Lower leg skin (tissue), 3 donors: ENCODE measurements at regions not wholly inside any gene's neighbourhood (a gene's known extent, or its start where the extent isn't known, plus 50 kb on each side); places are given as distances from the start of the nearest gene placed in this dataset.

ENCODE experiments used
- POLR2A ChIP-seq, 2 donors: fragments of 450-650 bp; IDR thresholded peaks; one replicate each; pipeline ENCODE4 v1.6.1; 2016 to 2017; ENCODE audit warnings: antibody characterized with exemption in 2 of 2, mild to moderate bottlenecking in 1 of 2, moderate library complexity in 1 of 2
- TF ChIP-seq, protein P1 (sequence below), 3 donors: fragments of 450-650 bp; IDR thresholded peaks; one replicate each; pipeline ENCODE4 v1.5.1; 2016; ENCODE audit warnings: antibody characterized with exemption in 3 of 3, mild to moderate bottlenecking in 3 of 3, moderate library complexity in 2 of 3

DNA sequence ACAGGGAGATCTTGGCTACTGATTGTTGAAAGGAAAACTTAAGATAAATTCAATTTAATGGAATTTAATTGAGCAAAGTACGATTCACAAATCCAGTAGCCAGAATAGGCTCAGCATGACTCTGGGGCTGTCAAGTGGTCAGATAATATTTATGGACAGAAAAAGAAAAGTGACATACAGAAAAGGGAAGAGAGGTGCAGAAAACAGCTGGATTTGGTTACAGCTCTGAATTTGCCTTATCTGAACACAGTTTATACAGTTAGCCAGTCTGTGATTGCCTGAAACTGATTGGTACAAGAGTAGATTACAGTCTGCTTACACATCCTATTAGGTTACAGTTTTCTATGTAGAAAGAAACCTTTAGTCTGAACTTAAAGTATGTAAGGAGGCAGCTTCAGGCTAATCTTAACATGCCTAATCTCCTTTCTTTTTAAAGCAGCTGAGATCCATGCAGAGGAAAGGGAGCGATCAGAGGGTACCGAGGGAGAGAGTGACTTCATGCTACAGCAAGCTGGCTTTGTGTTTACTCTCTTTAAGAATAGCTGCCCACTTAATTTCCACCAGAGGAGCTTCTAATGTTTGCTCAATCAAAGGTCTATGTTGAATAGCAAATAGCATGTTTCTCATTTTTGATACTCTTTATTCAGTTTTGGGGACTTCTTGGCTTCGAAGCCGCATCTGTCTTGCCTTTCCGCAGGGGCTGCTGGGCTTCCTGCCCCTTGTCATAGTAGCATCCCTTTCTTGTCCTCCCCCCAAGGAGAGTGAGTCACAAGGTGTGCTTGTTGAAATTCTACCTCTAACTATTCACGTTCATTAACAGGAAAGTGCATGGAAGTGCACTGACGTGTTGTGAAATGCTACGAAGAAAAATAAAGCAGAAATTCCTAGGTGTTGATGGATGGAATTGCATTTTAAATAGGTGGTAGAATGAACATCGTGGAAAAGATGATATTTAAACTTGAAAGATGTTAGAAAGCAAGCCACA is 761.2 kb downstream of the TAF11L14 start:
- TF ChIP-seq, protein P1, sequence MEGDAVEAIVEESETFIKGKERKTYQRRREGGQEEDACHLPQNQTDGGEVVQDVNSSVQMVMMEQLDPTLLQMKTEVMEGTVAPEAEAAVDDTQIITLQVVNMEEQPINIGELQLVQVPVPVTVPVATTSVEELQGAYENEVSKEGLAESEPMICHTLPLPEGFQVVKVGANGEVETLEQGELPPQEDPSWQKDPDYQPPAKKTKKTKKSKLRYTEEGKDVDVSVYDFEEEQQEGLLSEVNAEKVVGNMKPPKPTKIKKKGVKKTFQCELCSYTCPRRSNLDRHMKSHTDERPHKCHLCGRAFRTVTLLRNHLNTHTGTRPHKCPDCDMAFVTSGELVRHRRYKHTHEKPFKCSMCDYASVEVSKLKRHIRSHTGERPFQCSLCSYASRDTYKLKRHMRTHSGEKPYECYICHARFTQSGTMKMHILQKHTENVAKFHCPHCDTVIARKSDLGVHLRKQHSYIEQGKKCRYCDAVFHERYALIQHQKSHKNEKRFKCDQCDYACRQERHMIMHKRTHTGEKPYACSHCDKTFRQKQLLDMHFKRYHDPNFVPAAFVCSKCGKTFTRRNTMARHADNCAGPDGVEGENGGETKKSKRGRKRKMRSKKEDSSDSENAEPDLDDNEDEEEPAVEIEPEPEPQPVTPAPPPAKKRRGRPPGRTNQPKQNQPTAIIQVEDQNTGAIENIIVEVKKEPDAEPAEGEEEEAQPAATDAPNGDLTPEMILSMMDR (IDR thresholded peaks at IDR 0.05), result no peak
- TF ChIP-seq POLR2A (IDR thresholded peaks at IDR 0.05), result no peak
